H7 (cell line): ENCODE measurements at regions not wholly inside any gene's neighbourhood (a gene's known extent, or its start where the extent isn't known, plus 50 kb on each side); places are given as distances from the start of the nearest gene placed in this dataset.
"Not testable (repeated sequence)": the region's sequence is repeated elsewhere in the genome, so short reads cannot be mapped to it uniquely, and the experiment has no call there.

Experiments
- DNase-seq: peaks from one replicate; pipeline ENCODE4 v3.0.0; 2012
- H3K27me3 ChIP-seq: 2 replicates; pipeline ENCODE4 v1.6.0; 2011; ENCODE audit warnings: mild to moderate bottlenecking, low read length; ENCODE audit not compliant: control insufficient read depth, insufficient read depth
- H3K36me3 ChIP-seq: replicated peaks from 2 replicates; pipeline ENCODE4 v1.5.1; 2011; ENCODE audit warnings: low read length; ENCODE audit not compliant: control insufficient read depth, insufficient read depth
- H3K4me3 ChIP-seq: 2 replicates; pipeline ENCODE4 v1.5.1; 2011; ENCODE audit warnings: low read depth, mild to moderate bottlenecking, control low read depth, low read length, moderate library complexity; ENCODE audit not compliant: insufficient read depth

GRCh38 chr12:62050785-62051184, 209.4 kb upstream of the USP15 start:
- Histone ChIP-seq H3K4me3 (no peak overlapping the region), H3K27me3 (no peaks in the 10 kb centered on the region), H3K36me3 (no peaks in the 10 kb centered on the region)
- no peak for DNase-seq

DNA sequence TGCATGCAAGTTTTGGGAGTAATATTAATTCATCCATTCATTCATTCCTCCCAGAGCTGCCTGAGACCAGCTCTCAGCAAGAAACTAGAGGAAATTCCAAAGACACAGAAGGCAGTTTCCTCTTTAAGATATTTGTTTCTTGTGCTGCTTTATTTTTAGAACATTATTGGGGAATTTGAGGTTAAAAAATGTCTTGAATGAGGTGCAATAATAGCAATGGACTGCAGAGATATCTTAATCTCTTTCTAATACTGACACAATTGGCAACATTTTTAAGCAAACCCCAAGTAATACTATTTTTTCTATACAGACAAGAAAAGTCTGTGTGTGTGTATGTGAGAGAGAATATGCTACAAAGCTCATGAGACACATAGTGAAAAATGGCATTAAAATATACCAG, 190.2 kb upstream of the USP15 start:
- Histone ChIP-seq H3K36me3 (no peaks in the 10 kb centered on the region), H3K27me3 (no peaks in the 10 kb centered on the region), H3K4me3 (no peak overlapping the region)
- DNase-seq: no peak

DNA sequence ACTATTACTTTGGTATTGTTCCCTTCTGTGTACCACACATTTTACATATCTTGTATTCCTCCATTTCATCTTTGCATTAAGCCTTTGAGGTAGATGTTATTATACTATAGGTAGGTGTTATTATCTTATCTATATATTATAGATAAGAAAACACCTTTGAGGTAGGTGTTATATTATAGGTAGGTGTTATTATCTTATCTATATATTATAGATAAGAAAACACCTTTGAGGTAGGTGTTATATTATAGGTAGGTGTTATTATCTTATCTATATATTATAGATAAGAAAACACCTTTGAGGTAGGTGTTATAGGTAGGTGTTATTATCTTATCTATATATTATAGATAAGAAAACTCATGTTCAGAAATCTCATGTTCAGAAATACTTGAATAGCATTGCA, 187.0 kb upstream of the USP15 start:
- H3K36me3 ChIP-seq, H3K27me3 ChIP-seq, DNase-seq, H3K4me3 ChIP-seq: not testable (repeated sequence)

- no peaks in the 10 kb centered on the region for H3K36me3 ChIP-seq
- no peak overlapping the region for H3K4me3 ChIP-seq
- no peak for DNase-seq
- H3K27me3 ChIP-seq: no peaks in the 10 kb centered on the region
These were observed 184.3 kb upstream of the USP15 start for GRCh38 chr12:62075870-62076269.

- no peaks in the 10 kb centered on the region for H3K27me3 ChIP-seq
- no peaks in the 10 kb centered on the region for H3K36me3 ChIP-seq
- no peak overlapping the region for H3K4me3 ChIP-seq
- DNase-seq: peak; percentile 19
These were observed 182.2 kb upstream of the USP15 start for GRCh38 chr12:62078020-62078419.

DNA sequence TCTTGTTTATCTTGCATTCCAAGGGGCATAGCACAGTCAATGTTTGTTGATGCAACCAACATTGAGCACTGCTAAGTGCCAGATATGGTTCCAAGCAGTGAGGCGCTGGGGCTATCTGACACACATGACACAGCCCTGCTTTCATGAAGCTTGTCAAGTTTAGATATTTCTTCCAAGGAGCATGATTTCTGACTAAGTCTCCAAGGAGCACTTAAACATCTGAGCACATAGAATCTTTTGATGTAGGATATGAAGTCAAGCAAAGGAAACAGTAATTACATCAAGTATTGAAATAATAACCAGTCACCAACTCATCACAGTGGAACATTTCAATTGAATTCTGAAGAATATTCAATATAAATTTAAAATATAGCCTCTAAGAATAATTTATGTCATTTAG, 177.8 kb upstream of the USP15 start:
- DNase-seq: no peak
- no peak overlapping the region for H3K4me3 ChIP-seq
- H3K36me3 ChIP-seq: no peaks in the 10 kb centered on the region
- H3K27me3 ChIP-seq: no peaks in the 10 kb centered on the region

- DNase-seq: peak; percentile 7
- Histone ChIP-seq H3K4me3 (no peak overlapping the region), H3K36me3 (no peaks in the 10 kb centered on the region), H3K27me3 (no peaks in the 10 kb centered on the region)
These were observed 162.1 kb upstream of the USP15 start for GRCh38 chr12:62098132-62098531.

GRCh38 chr12:62103748-62104147, 156.5 kb upstream of the USP15 start:
- no peaks in the 10 kb centered on the region for H3K36me3 ChIP-seq
- H3K4me3 ChIP-seq: no peak overlapping the region
- DNase-seq: no peak
- peaks cover 2% of the 10 kb centered on the region; the same call in 1 of the 2 replicates for H3K27me3 ChIP-seq

GRCh38 chr12:62106547-62107185, 153.5 kb upstream of the USP15 start:
- Histone ChIP-seq H3K27me3 (peaks cover 2% of the 10 kb centered on the region; the same call in 1 of the 2 replicates), H3K4me3 (no peak overlapping the region), H3K36me3 (no peaks in the 10 kb centered on the region)
- peak; percentile 3 for DNase-seq

DNA sequence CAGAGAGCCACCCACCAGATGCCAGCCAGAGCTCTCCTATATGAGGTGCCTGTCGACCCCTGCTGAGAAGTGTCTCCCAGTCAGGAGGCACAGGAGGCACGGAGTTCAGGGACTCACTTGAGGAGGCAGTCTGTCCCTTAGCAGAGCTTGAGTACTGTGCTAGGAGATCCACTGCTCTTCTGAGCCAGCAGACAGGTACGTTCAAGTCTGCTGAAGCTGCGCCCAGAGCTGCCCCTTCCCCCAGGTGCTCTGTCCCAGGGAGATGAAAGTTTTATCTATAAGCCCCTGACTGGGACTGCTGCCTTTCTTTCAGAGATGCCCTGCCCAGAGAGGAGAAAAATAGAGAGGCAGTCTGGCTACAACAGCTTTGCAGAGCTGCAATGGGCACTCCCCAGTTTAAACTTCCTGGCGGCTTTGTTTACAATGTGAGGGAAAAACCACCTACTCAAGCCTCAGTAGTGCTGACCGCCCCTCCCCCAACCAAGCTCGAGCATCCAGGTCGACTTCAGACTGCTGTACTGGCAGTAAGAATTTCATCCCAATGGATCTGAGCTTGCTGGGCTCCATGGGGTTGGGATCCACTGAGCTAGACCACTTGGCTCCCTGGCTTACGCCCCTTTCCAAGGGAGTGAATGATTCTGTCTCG, 146.7 kb upstream of the USP15 start:
- DNase-seq: no peak
- no peaks in the 10 kb centered on the region for H3K27me3 ChIP-seq
- no peak overlapping the region for H3K4me3 ChIP-seq
- no peaks in the 10 kb centered on the region for H3K36me3 ChIP-seq

DNA sequence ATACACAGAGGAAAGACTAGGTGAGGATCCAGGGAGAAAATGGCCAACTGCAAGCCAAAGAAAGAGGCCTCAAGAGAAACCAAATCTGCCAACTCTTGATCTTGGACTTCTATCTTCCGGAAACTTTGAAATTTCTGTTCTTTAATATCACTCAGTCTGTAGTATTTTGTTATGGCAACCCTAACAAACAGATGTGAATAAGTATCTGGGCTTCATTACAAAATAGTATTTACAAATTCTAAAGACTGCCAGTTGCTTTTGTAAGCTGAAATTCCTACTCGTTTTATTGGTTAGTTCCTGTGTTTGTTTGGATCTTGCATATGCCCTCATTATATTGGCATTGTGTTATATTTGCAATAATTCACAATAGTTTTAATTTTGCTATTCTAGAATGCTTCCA, 143.2 kb upstream of the USP15 start:
- Histone ChIP-seq H3K36me3 (no peaks in the 10 kb centered on the region), H3K4me3 (no peak overlapping the region), H3K27me3 (no peaks in the 10 kb centered on the region)
- DNase-seq: no peak

DNA sequence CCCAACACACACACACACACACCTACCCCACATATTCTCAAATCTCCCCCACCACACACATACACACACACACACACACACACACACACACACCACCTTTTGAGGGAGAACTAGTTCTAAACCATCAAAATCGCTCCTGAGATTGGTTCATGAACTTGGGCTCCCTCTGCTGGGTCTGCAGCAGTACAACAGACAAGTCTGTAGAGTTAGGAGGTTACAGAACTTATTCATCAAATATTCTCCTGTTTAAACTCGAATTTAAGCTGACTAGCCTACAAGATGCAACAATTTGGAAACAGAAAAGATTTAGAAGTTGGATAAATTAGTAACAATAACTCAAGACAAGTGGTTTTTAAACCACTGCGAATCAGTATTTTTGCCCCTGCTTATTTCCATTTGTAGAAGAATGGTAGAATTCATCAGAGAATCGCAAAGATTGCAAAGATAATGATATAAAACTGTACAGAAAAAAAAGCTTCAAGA, 136.4 kb upstream of the USP15 start:
- peak; percentile 6 for DNase-seq
- Histone ChIP-seq H3K27me3 (no peaks in the 10 kb centered on the region), H3K4me3 (no peak overlapping the region), H3K36me3 (no peaks in the 10 kb centered on the region)

- H3K27me3 ChIP-seq: no peaks in the 10 kb centered on the region
- no peak for DNase-seq
- H3K4me3 ChIP-seq: no peak overlapping the region
- no peaks in the 10 kb centered on the region for H3K36me3 ChIP-seq
These were observed 132.7 kb upstream of the USP15 start for GRCh38 chr12:62127516-62127915.

GRCh38 chr12:62128175-62128975, 131.8 kb upstream of the USP15 start:
- Histone ChIP-seq H3K27me3 (no peaks in the 10 kb centered on the region), H3K4me3 (no peak overlapping the region)
- no peak for DNase-seq

GRCh38 chr12:62129291-62129690, 130.9 kb upstream of the USP15 start:
- H3K36me3 ChIP-seq: no peaks in the 10 kb centered on the region
- H3K4me3 ChIP-seq: no peak overlapping the region
- no peak for DNase-seq
- H3K27me3 ChIP-seq: no peaks in the 10 kb centered on the region

More at GRCh38 chr12:62128175-62128975, 131.8 kb upstream of the USP15 start:
- H3K36me3 ChIP-seq: no peaks in the 10 kb centered on the region
